Suprapubic skin (tissue), 4 donors: ENCODE measurements at regions not wholly inside any gene's neighbourhood (a gene's known extent, or its start where the extent isn't known, plus 50 kb on each side); places are given as distances from the start of the nearest gene placed in this dataset.

Source experiments
- DNase-seq, 2 donors: peaks; one replicate each; pipeline ENCODE4 v3.0.0-alpha.2; 2019; ENCODE audit warnings: low spot score in 2 of 2
- H3K27ac ChIP-seq: fragments of 200-600 bp; sonication (generic); one replicate; pipeline ENCODE4 v1.5.1; 2019
- H3K27me3 ChIP-seq: fragments of 200-600 bp; sonication (generic); one replicate; pipeline ENCODE4 v1.5.1; 2019
- H3K36me3 ChIP-seq: fragments of 200-600 bp; sonication (generic); one replicate; pipeline ENCODE4 v1.5.1; 2019
- H3K4me1 ChIP-seq: fragments of 200-600 bp; sonication (generic); one replicate; pipeline ENCODE4 v1.5.1; 2019
- H3K4me3 ChIP-seq: fragments of 200-600 bp; sonication (generic); one replicate; pipeline ENCODE4 v1.5.1; 2019; ENCODE audit warnings: mild to moderate bottlenecking
- H3K9me3 ChIP-seq: fragments of 200-600 bp; sonication (generic); one replicate; pipeline ENCODE4 v1.5.1; 2019
- EP300 ChIP-seq: sonication (generic); formaldehyde crosslinking; IDR thresholded peaks from one replicate; pipeline ENCODE4 v1.6.1; 2017; ENCODE audit warnings: antibody characterized with exemption
- POLR2A ChIP-seq, 2 donors: fragments of 450-650 bp; IDR thresholded peaks; one replicate each; pipeline ENCODE4 v1.6.1; 2017; ENCODE audit warnings: antibody characterized with exemption in 2 of 2, mild to moderate bottlenecking in 2 of 2, moderate library complexity in 2 of 2
- POLR2AphosphoS5 ChIP-seq, 3 donors: sonication (generic); formaldehyde crosslinking; IDR thresholded peaks; one replicate each; pipeline ENCODE4 v1.6.1; 2017; ENCODE audit warnings: antibody characterized with exemption in 3 of 3
- WGBS: methylation state at CpG from one replicate; pipeline ENCODE4 v1.1.5; 2018; 5-methylcytosine and 5-hydroxymethylcytosine counted together
- TF ChIP-seq, protein P1 (sequence below), 2 donors: fragments of 200-600 bp in 1 of 2; fragments of 450-650 bp in 1 of 2; sonication (generic) in 1 of 2; IDR thresholded peaks; one replicate each; pipeline ENCODE4 v1.5.1; 2016 to 2019; ENCODE audit warnings: antibody characterized with exemption in 2 of 2, mild to moderate bottlenecking in 1 of 2, moderate library complexity in 1 of 2

DNA sequence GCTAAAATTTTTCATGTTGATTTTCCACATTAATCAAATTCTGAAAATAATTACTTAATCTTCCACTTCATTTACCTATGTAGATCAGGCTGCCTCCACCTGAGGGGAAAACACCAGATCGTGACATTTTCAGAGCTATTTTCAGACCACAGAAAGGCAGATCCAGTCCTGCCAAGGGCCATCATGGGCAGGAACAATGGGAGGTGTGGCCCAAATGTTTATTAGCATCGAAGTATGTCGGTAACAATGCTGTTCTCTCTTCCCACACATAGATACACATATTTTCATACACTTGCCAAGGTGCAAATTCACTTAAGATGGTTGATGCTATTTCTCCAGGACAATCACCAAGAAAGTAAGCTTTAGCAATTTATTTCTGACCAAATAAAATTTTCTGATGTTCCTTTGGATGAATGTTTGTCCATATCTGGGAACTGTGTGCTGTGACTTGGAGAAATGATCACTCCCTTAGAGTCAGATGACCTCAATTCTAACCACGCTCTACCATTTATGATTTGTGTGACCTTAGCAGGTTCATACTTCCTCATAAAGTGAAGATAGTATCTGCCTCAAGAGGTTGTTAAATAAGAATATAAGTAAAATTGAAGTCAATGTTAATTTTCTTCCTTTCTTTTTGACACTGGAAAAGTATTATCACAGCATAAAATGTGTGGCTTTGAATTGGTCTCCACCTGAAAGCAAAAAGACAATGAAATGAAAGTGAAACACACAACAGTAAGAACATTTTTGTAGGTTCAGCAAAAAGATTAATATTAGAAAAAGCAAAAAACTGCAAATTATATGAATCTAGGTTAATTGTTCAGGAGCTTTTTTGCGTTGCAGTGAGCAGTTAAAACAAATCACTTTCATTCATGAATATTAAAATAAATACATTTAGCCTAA is 310.4 kb upstream of the PHF14 start:
- no peaks in the 10 kb centered on the region for H3K9me3 ChIP-seq
- no peak overlapping the region for H3K4me3 ChIP-seq
- no peak overlapping the region for H3K27ac ChIP-seq
- 63% methylated on average over 5 of the region's 5 CpGs for WGBS
- H3K4me1 ChIP-seq: no peaks in the 10 kb centered on the region
- no peak for TF ChIP-seq EP300
- TF ChIP-seq, protein P1, sequence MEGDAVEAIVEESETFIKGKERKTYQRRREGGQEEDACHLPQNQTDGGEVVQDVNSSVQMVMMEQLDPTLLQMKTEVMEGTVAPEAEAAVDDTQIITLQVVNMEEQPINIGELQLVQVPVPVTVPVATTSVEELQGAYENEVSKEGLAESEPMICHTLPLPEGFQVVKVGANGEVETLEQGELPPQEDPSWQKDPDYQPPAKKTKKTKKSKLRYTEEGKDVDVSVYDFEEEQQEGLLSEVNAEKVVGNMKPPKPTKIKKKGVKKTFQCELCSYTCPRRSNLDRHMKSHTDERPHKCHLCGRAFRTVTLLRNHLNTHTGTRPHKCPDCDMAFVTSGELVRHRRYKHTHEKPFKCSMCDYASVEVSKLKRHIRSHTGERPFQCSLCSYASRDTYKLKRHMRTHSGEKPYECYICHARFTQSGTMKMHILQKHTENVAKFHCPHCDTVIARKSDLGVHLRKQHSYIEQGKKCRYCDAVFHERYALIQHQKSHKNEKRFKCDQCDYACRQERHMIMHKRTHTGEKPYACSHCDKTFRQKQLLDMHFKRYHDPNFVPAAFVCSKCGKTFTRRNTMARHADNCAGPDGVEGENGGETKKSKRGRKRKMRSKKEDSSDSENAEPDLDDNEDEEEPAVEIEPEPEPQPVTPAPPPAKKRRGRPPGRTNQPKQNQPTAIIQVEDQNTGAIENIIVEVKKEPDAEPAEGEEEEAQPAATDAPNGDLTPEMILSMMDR (IDR thresholded peaks at IDR 0.05): no peak
- TF ChIP-seq POLR2A (IDR thresholded peaks at IDR 0.05): no peak
- no peak for TF ChIP-seq POLR2AphosphoS5 (IDR thresholded peaks at IDR 0.05)
- H3K36me3 ChIP-seq: no peaks in the 10 kb centered on the region
- H3K27me3 ChIP-seq: no peaks in the 10 kb centered on the region
- no peak for DNase-seq

DNA sequence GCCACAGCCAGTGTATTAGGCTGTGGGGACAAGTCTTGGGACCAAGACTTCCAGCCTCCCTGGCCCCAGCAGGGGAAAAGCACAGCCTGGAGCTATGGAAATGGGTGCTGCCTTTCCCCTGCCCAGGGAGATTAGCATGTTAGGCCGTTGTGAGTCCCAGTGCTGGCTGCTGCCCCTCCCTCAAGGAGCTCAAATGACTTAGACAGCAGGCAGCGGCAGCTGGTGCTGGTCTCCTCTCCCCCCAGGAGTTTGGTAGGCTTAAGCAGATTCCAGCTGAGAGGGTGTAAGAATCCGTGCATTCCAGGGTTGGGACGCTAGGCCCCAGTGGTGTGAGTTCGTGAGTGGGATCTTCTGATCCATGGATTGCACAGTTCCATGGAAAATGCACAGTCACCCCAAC is 301.5 kb upstream of the PHF14 start:
- H3K4me3 ChIP-seq: no peak overlapping the region
- H3K36me3 ChIP-seq: no peaks in the 10 kb centered on the region
- 92% methylated on average over 4 of the region's 5 CpGs for WGBS
- no peaks in the 10 kb centered on the region for H3K4me1 ChIP-seq
- TF ChIP-seq, protein P1 (IDR thresholded peaks at IDR 0.05): no peak
- TF ChIP-seq POLR2AphosphoS5 (IDR thresholded peaks at IDR 0.05) (no peak), EP300 (no peak), POLR2A (IDR thresholded peaks at IDR 0.05) (no peak)
- no peak overlapping the region for H3K27ac ChIP-seq
- DNase-seq: no peak
- no peaks in the 10 kb centered on the region for H3K9me3 ChIP-seq
- H3K27me3 ChIP-seq: no peaks in the 10 kb centered on the region

DNA sequence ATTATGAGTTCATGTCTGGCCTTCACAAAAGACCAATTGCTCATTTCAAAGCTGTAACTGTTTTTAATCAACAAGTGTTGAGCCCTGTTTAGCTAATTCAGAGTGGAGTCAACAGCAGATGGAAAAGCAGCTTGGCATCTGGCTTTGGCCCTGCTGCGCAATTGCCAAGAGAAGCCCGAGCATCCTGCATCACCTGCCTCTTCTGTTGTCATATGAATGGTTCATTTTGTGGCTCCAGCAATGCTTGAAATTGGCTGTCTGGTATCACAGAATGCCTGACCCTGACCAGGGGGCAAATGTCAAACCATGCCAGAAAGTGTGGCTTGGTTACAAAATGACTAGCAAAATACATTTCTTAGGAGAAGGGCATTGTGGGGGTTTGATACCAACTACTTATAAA is 296.5 kb upstream of the PHF14 start:
- TF ChIP-seq EP300 (no peak), POLR2A (IDR thresholded peaks at IDR 0.05) (no peak), POLR2AphosphoS5 (IDR thresholded peaks at IDR 0.05) (no peak)
- TF ChIP-seq, protein P1 (IDR thresholded peaks at IDR 0.05): no peak
- no peaks in the 10 kb centered on the region for H3K9me3 ChIP-seq
- no peaks in the 10 kb centered on the region for H3K4me1 ChIP-seq
- H3K27me3 ChIP-seq: no peaks in the 10 kb centered on the region
- no peak overlapping the region for H3K27ac ChIP-seq
- no peaks in the 10 kb centered on the region for H3K36me3 ChIP-seq
- DNase-seq: no peak
- WGBS: 75% methylated on average over 2 of the region's 2 CpGs
- H3K4me3 ChIP-seq: no peak overlapping the region

DNA sequence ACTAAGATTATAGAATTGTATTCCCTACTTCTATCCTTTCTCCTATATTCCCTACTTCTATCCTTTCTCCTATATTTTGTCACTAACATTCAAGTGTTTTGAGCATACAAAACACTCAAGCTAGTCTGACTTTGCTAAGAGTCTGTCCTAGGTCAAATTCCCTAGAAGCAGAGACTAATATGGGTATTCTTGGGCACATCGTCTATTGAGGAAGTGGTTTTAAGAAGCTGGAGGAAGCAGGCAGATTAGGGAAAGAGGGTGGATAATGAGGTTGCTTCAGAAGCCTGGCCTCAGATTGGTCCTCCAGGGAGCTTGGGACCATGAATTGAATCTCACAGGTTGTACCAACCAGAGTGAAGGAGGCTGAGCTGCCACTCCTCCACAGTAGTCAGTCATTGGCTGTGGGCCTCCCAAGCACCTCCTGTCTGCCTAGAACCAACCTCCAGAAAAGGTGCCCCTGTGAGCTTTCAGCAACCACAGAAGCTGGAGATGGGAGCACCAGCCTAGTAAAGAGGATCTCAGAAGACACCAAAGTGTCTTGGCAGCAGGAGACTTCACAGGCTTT is 295.9 kb upstream of the PHF14 start:
- Histone ChIP-seq H3K4me3 (no peak overlapping the region), H3K9me3 (no peaks in the 10 kb centered on the region), H3K27me3 (no peaks in the 10 kb centered on the region), H3K4me1 (no peaks in the 10 kb centered on the region), H3K36me3 (no peaks in the 10 kb centered on the region), H3K27ac (no peak overlapping the region)
- TF ChIP-seq POLR2AphosphoS5 (IDR thresholded peaks at IDR 0.05) (no peak), EP300 (no peak), POLR2A (IDR thresholded peaks at IDR 0.05) (no peak)
- TF ChIP-seq, protein P1 (IDR thresholded peaks at IDR 0.05): no peak
- WGBS: 67% methylated on average over 1 of the region's 1 CpG
- DNase-seq: no peak

DNA sequence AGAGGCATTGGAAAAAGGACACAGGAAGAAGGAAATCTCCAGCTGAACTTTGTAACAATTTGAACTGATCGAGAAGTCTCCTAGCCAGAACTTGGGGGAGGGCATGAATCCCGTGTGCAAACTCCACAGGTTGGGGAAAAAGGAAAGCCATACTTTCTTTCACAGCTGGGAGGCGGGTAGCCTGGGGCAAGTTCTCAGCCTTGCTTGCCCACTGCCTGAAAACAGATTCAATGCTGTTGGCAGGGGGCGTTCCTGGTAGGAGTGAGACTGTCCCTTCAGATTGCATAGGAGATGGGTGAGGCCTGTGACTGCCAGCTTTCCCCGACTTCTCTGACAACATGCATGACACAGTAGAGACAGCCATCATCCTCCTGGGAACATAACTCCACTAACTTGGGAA is 289.1 kb upstream of the PHF14 start:
- Histone ChIP-seq H3K4me1 (no peaks in the 10 kb centered on the region), H3K4me3 (no peak overlapping the region), H3K9me3 (no peaks in the 10 kb centered on the region), H3K27me3 (no peaks in the 10 kb centered on the region), H3K27ac (no peak overlapping the region), H3K36me3 (no peaks in the 10 kb centered on the region)
- WGBS: 90% methylated on average over 5 of the region's 5 CpGs
- no peak for TF ChIP-seq POLR2AphosphoS5 (IDR thresholded peaks at IDR 0.05)
- TF ChIP-seq, protein P1 (IDR thresholded peaks at IDR 0.05): no peak
- TF ChIP-seq EP300: no peak
- TF ChIP-seq POLR2A (IDR thresholded peaks at IDR 0.05): no peak
- DNase-seq: no peak
